Upper lobe of left lung (tissue), 6 donors: ENCODE measurements at regions not wholly inside any gene's neighbourhood (a gene's known extent, or its start where the extent isn't known, plus 50 kb on each side); places are given as distances from the start of the nearest gene placed in this dataset.

Experiments
- ATAC-seq, 2 donors: fragments of 200-7000 bp; cut with Tn5 transposase; one replicate each; pipeline ENCODE4 v1.9.1; 2022; ENCODE audit warnings: mild to moderate bottlenecking in 2 of 2, moderate library complexity in 2 of 2; ENCODE audit not compliant: low FRiP score in 2 of 2
- DNase-seq, 2 donors: peaks; one replicate each; pipeline ENCODE4 v3.0.0-alpha.2; 2019 to 2020
- H3K27ac ChIP-seq, 4 donors: fragments of 200-600 bp; sonication (generic); one replicate each; pipeline ENCODE4 v1.5.1; 2016 to 2019
- H3K27me3 ChIP-seq, 4 donors: fragments of 200-600 bp; sonication (generic); one replicate each; pipeline ENCODE4 v1.5.1; 2017 to 2019
- H3K36me3 ChIP-seq, 4 donors: fragments of 200-600 bp; sonication (generic); one replicate each; pipeline ENCODE4 v1.5.1; 2016 to 2019
- H3K4me1 ChIP-seq, 4 donors: fragments of 200-600 bp; sonication (generic); one replicate each; pipeline ENCODE4 v1.5.1; 2018 to 2019
- H3K4me3 ChIP-seq, 4 donors: fragments of 200-600 bp; sonication (generic); one replicate each; pipeline ENCODE4 v1.5.1; 2017 to 2019; ENCODE audit warnings: mild to moderate bottlenecking in 2 of 4, moderate library complexity in 1 of 4
- H3K9me3 ChIP-seq, 4 donors: fragments of 200-600 bp; sonication (generic); one replicate each; pipeline ENCODE4 v1.5.1; 2018 to 2019
- CTCF ChIP-seq, 6 experiments: fragments of 450-650 bp in 4 of 6; fragments of 200-600 bp in 2 of 6; sonication (generic) in 2 of 6; IDR thresholded peaks; one replicate each; pipeline ENCODE4 v1.5.1; 2016 to 2019; ENCODE audit warnings: antibody characterized with exemption in 6 of 6
- EP300 ChIP-seq, 4 donors: sonication (generic); formaldehyde crosslinking; IDR thresholded peaks; one replicate each; pipeline ENCODE4 v1.5.1; 2017; ENCODE audit warnings: antibody characterized with exemption in 4 of 4, control low read depth in 2 of 4
- POLR2A ChIP-seq, 4 donors: fragments of 450-650 bp; IDR thresholded peaks; one replicate each; pipeline ENCODE4 v1.5.1; 2016 to 2017; ENCODE audit warnings: antibody characterized with exemption in 4 of 4, mild to moderate bottlenecking in 2 of 4
- POLR2AphosphoS5 ChIP-seq, 2 donors: sonication (generic); formaldehyde crosslinking; IDR thresholded peaks; one replicate each; pipeline ENCODE4 v1.5.1; 2017; ENCODE audit warnings: antibody characterized with exemption in 2 of 2
- WGBS, 2 donors: methylation state at CpG; one replicate each; pipeline ENCODE4 v1.1.5; 2017 to 2018; 5-methylcytosine and 5-hydroxymethylcytosine counted together
- donor health status: DM: no; HTN: no; CAD: no; lungs with moderate emphysema.
- donor health status: DM: no; HTN: yes; CAD: no; lungs with severe emphysema.

GRCh38 chr9:135290566-135290965 is 189.0 kb upstream of the PPP1R26 start:
- DNase-seq (no peak), ATAC-seq (no peak)
- no peaks in the 10 kb centered on the region for H3K36me3 ChIP-seq
- no peaks in the 10 kb centered on the region for H3K27me3 ChIP-seq
- H3K4me3 ChIP-seq = no peak overlapping the region
- H3K27ac ChIP-seq = no peak overlapping the region
- no peak for TF ChIP-seq POLR2A (IDR thresholded peaks at IDR 0.05)
- TF ChIP-seq CTCF (IDR thresholded peaks at IDR 0.05) = no peak
- TF ChIP-seq POLR2AphosphoS5 (IDR thresholded peaks at IDR 0.05) = no peak
- no peak for TF ChIP-seq EP300 (IDR thresholded peaks at IDR 0.05)
- H3K9me3 ChIP-seq = no peaks in the 10 kb centered on the region
- no peaks in the 10 kb centered on the region for H3K4me1 ChIP-seq
- 72 to 74% methylated on average over 9 of the region's 9 CpGs for WGBS, 2 donors

GRCh38 chr9:135291165-135291564 is 188.4 kb upstream of the PPP1R26 start:
- ATAC-seq (no peak), DNase-seq (no peak)
- H3K4me3 ChIP-seq = no peak overlapping the region
- no peak for TF ChIP-seq POLR2A (IDR thresholded peaks at IDR 0.05)
- TF ChIP-seq CTCF (IDR thresholded peaks at IDR 0.05) = no peak
- TF ChIP-seq EP300 (IDR thresholded peaks at IDR 0.05) = no peak
- TF ChIP-seq POLR2AphosphoS5 (IDR thresholded peaks at IDR 0.05) = no peak
- no peaks in the 10 kb centered on the region for H3K36me3 ChIP-seq
- H3K4me1 ChIP-seq = no peaks in the 10 kb centered on the region
- 50 to 58% methylated on average over 17 of the region's 17 CpGs for WGBS, 2 donors
- no peak overlapping the region for H3K27ac ChIP-seq
- no peaks in the 10 kb centered on the region for H3K9me3 ChIP-seq
- no peaks in the 10 kb centered on the region for H3K27me3 ChIP-seq

GRCh38 chr9:135294836-135295235 is 184.7 kb upstream of the PPP1R26 start:
- no peak overlapping the region for H3K27ac ChIP-seq
- peaks cover 0 to 3% (median 0%) of the 10 kb centered on the region in 4 donors for H3K4me1 ChIP-seq
- ATAC-seq = no peak
- DNase-seq = peak in 1 of 2 donors; percentile 19
- TF ChIP-seq POLR2A (IDR thresholded peaks at IDR 0.05) = no peak
- no peak for TF ChIP-seq EP300 (IDR thresholded peaks at IDR 0.05)
- TF ChIP-seq CTCF (IDR thresholded peaks at IDR 0.05) = no peak
- no peaks in the 10 kb centered on the region for H3K9me3 ChIP-seq
- H3K36me3 ChIP-seq = no peaks in the 10 kb centered on the region
- WGBS, 2 donors = 86 to 88% methylated on average over 11 of the region's 11 CpGs
- no peaks in the 10 kb centered on the region for H3K27me3 ChIP-seq
- H3K4me3 ChIP-seq = no peak overlapping the region

GRCh38 chr9:135295551-135296300 is 183.9 kb upstream of the PPP1R26 start:
- Histone ChIP-seq H3K9me3 (no peaks in the 10 kb centered on the region), H3K36me3 (no peaks in the 10 kb centered on the region), H3K4me1 (peaks cover 0 to 3% (median 0%) of the 10 kb centered on the region in 4 donors), H3K4me3 (no peak overlapping the region), H3K27ac (no peak overlapping the region), H3K27me3 (no peaks in the 10 kb centered on the region)
- WGBS, 2 donors = 64 to 65% methylated on average over 11 of the region's 11 CpGs
- no peak for ATAC-seq
- DNase-seq = peak in 1 of 2 donors; percentile 18
- no peak for TF ChIP-seq EP300 (IDR thresholded peaks at IDR 0.05)
- no peak for TF ChIP-seq POLR2AphosphoS5 (IDR thresholded peaks at IDR 0.05)
- no peak for TF ChIP-seq CTCF (IDR thresholded peaks at IDR 0.05)
- no peak for TF ChIP-seq POLR2A (IDR thresholded peaks at IDR 0.05)
